AG09319 (cell line): ENCODE measurements at regions not wholly inside any gene's neighbourhood (a gene's known extent, or its start where the extent isn't known, plus 50 kb on each side); places are given as distances from the start of the nearest gene placed in this dataset.
A peak's percentile ranks its signal among the peaks of the same experiment; 100 is the strongest.

Experiments
- DNase-seq: peaks from one replicate; pipeline ENCODE4 v3.0.0-alpha.2; 2010; ENCODE audit warnings: low read depth; ENCODE audit errors: extremely low read depth
- TF ChIP-seq, protein P1 (sequence below): IDR thresholded peaks from 2 replicates; pipeline ENCODE4 v1.5.1; 2011; ENCODE audit warnings: low read depth, mild to moderate bottlenecking, inconsistent platforms, low read length, moderate library complexity

DNA sequence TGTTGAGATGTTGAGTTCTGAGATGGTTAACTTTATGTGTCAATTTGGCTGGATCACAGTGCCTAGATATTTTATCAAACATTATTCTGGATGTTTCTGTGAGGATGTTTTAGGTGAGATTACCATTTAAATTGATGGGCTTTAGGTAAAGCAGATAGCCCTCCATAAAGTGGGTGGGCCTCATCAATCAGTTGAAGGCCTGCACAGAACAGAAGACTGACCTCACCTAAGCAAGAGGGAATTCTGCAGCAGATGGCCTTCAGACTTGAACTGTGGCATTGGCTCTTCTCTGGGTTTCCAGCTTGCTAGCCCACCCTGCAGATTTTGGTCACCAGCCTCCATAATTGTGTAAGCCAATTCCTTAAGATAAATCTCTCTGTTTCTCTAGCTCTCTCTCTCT, 260.4 kb upstream of the VEPH1 start:
- TF ChIP-seq, protein P1, sequence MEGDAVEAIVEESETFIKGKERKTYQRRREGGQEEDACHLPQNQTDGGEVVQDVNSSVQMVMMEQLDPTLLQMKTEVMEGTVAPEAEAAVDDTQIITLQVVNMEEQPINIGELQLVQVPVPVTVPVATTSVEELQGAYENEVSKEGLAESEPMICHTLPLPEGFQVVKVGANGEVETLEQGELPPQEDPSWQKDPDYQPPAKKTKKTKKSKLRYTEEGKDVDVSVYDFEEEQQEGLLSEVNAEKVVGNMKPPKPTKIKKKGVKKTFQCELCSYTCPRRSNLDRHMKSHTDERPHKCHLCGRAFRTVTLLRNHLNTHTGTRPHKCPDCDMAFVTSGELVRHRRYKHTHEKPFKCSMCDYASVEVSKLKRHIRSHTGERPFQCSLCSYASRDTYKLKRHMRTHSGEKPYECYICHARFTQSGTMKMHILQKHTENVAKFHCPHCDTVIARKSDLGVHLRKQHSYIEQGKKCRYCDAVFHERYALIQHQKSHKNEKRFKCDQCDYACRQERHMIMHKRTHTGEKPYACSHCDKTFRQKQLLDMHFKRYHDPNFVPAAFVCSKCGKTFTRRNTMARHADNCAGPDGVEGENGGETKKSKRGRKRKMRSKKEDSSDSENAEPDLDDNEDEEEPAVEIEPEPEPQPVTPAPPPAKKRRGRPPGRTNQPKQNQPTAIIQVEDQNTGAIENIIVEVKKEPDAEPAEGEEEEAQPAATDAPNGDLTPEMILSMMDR, result no peak
- no peak for DNase-seq

DNA sequence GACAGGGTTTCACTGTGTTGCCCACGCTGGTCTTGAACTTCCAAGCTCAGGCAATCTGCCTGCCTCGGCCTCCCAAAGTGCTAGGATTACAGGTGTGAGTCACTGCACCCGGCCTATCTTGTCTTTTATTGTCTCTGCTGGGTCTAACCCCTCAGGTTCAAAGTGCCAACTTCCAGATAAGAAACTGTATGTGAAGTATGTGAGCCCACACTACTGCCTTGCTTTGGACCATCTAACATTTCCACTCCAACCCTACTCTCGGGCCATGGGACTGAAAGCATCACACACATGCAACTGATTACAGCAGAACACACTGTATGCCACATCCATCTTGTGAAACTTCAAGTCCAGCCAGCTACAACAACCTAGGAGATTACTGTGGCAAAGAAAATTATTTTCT, 256.1 kb upstream of the VEPH1 start:
- TF ChIP-seq, protein P1, result no peak
- no peak for DNase-seq

- DNase-seq, result no peak
- TF ChIP-seq, protein P1, result peak; percentile 2; the same call in 1 of the 2 replicates
Measured at GRCh38 chr3:157755233-157755632, 252.0 kb upstream of the VEPH1 start.

DNA sequence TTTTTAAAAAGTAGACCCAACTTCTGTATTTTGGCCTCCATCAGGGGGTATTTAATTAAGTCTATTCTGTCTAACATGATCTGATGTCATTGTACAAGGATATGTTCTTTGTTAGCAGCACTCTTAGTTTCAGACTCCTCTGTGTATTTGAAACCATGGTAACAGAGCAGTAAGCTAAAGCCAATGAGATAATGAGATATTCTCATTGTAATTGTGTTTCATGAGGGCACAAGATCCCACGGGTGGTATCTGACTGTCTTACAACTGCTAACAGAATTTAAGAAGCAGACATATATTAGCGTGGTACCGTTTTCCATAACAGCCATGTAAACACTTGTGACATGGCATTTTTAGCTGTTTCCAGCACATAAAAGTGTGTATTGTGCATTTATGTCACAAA, 251.2 kb upstream of the VEPH1 start:
- TF ChIP-seq, protein P1, result no peak
- DNase-seq, result no peak

GRCh38 chr3:157753787-157754136, 250.5 kb upstream of the VEPH1 start:
- no peak for DNase-seq
- TF ChIP-seq, protein P1, result no peak

GRCh38 chr3:157752956-157753786, 250.0 kb upstream of the VEPH1 start:
- TF ChIP-seq, protein P1, result no peak
- no peak for DNase-seq

DNA sequence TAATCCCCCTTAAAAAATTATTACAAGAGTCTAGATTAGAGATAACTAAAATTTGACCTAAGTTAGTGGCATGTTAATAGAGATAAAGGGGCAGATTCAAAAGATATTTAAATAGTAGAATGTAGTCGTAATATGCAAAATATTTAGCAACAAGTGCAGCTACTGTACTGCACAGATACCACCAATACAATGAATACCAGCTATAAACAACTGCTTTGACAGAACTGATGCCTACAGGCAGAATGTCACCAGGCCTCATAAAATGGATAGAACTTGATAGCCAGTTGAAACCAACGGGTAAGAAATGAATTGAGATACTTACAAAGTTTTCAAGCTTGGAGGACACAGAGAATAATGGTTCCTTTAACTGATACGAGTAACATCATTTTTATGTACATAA, 249.3 kb upstream of the VEPH1 start:
- no peak for DNase-seq
- TF ChIP-seq, protein P1, result no peak
